Endothelial cell of umbilical vein (primary cell): ENCODE measurements at regions not wholly inside any gene's neighbourhood (a gene's known extent, or its start where the extent isn't known, plus 50 kb on each side); places are given as distances from the start of the nearest gene placed in this dataset.

Experiments used
- BruUV-seq: library from RNA; stranded (reverse); fragments of 400-500 nt; replicated peaks from 2 replicates; lab custom pipeline; 2021; lab: Mats Ljungman, UMichigan
- CTCF ChIA-PET: fragments of 300-600, 350-600 bp; sonication (Branson Sonifier 250); formaldehyde crosslinking; loops from one replicate; lab custom pipeline; 2021; ENCODE audit warnings: antibody characterized with exemption, inconsistent platforms; lab: Charles Lee
- POLR2A ChIA-PET: fragments of 300-600, 350-600 bp; sonication (Branson Sonifier 250); formaldehyde crosslinking; loops from one replicate; lab custom pipeline; 2021; ENCODE audit warnings: antibody characterized with exemption, inconsistent platforms; lab: Charles Lee
- DNase-seq: peaks from one replicate; pipeline ENCODE4 v3.0.0-alpha.2; 2011; ENCODE audit warnings: low read depth, low spot score
- FAIRE-seq: peaks from 2 replicates; lab custom pipeline; 2011; peaks lifted over from hg19 to GRCh38; lab: Jason Lieb, UNC
- H2AFZ ChIP-seq: 2 replicates; pipeline ENCODE4 v1.6.0; 2012; ENCODE audit warnings: low read depth, low read length, control low read depth, inconsistent platforms
- H3K27ac ChIP-seq: 2 replicates; pipeline ENCODE4 v1.5.1; 2011; ENCODE audit warnings: low read depth, mild to moderate bottlenecking, control low read depth, low read length, moderate library complexity; ENCODE audit not compliant: insufficient read depth
- H3K27me3 ChIP-seq, 2 experiments: 2 replicates each; pipeline versions ENCODE4 v1.6.0 to v1.6.1; 2011; ENCODE audit warnings: low read length in 2 of 2, mixed read lengths in 1 of 2; ENCODE audit not compliant: control insufficient read depth in 2 of 2, insufficient read depth in 2 of 2
- H3K36me3 ChIP-seq, 2 experiments: 2 replicates in 1 of 2; 3 replicates in 1 of 2; pipeline ENCODE4 v1.5.1; 2011; ENCODE audit warnings: low read length in 2 of 2, mild to moderate bottlenecking in 1 of 2, moderate library complexity in 1 of 2; ENCODE audit not compliant: control insufficient read depth in 2 of 2, insufficient read depth in 2 of 2; ENCODE audit errors: extremely low read depth in 1 of 2
- H3K4me1 ChIP-seq: 3 replicates; pipeline ENCODE4 v1.5.1; 2011; ENCODE audit warnings: mild to moderate bottlenecking, low read length; ENCODE audit not compliant: control insufficient read depth, insufficient read depth; ENCODE audit errors: extremely low read depth
- H3K4me2 ChIP-seq: 2 replicates; pipeline ENCODE4 v1.6.1; 2011; ENCODE audit warnings: low read length, control low read depth, mixed read lengths; ENCODE audit not compliant: insufficient read depth
- H3K4me3 ChIP-seq, 3 experiments: fragments of 200-600 bp in 1 of 3; sonication (generic), shearing (Covaris generic) in 1 of 3; replicated peaks in 1 of 3; 2 replicates each; pipeline ENCODE4 v1.5.1; 2011 to 2016; ENCODE audit warnings: control low read depth in 3 of 3, low read length in 3 of 3, mild to moderate bottlenecking in 2 of 3, inconsistent platforms in 1 of 3, low read depth in 1 of 3, moderate library complexity in 1 of 3; ENCODE audit not compliant: insufficient read depth in 1 of 3
- H3K79me2 ChIP-seq: 2 replicates; pipeline ENCODE4 v1.6.0; 2012; ENCODE audit warnings: low read length, inconsistent platforms; ENCODE audit not compliant: control insufficient read depth, insufficient read depth
- H3K9ac ChIP-seq: replicated peaks from 2 replicates; pipeline ENCODE3; 2011; ENCODE audit warnings: low read length, control low read depth; ENCODE audit not compliant: insufficient read depth; ENCODE audit errors: extremely low read depth
- H3K9me1 ChIP-seq: replicated peaks from 3 replicates; pipeline ENCODE4 v1.6.0; 2011; ENCODE audit warnings: mild to moderate bottlenecking, low read length; ENCODE audit not compliant: control insufficient read depth, insufficient read depth; ENCODE audit errors: extremely low read depth
- H3K9me3 ChIP-seq: replicated peaks from 2 replicates; pipeline ENCODE4 v1.5.1; 2012; ENCODE audit warnings: low read length, inconsistent platforms; ENCODE audit not compliant: control insufficient read depth, insufficient read depth
- H4K20me1 ChIP-seq: replicated peaks from 2 replicates; pipeline ENCODE3; 2011; ENCODE audit warnings: mild to moderate bottlenecking, low read length; ENCODE audit not compliant: control insufficient read depth, insufficient read depth; ENCODE audit errors: extremely low read depth
- CTCF ChIP-seq, 2 donors: IDR thresholded peaks; 1 replicate in 1 of 2; 2 replicates in 1 of 2; pipeline ENCODE4 v1.5.1; 2011; ENCODE audit warnings: low read length in 2 of 2, mild to moderate bottlenecking in 2 of 2, moderate library complexity in 2 of 2, control low read depth in 1 of 2, inconsistent platforms in 1 of 2, low read depth in 1 of 2; ENCODE audit not compliant: insufficient read depth in 1 of 2; ENCODE audit errors: extremely low read depth in 1 of 2
- FOS ChIP-seq: IDR thresholded peaks from 2 replicates; pipeline ENCODE4 v1.6.1; 2011; ENCODE audit warnings: mild to moderate bottlenecking, low read length, moderate library complexity, borderline replicate concordance; ENCODE audit not compliant: insufficient read depth
- GATA2 ChIP-seq: IDR thresholded peaks from 2 replicates; pipeline ENCODE4 v1.7.0; 2011; ENCODE audit warnings: low read depth, mild to moderate bottlenecking, moderate library complexity, mixed read lengths, low read length; ENCODE audit not compliant: insufficient read length, insufficient read depth
- JUN ChIP-seq: IDR thresholded peaks from 2 replicates; pipeline ENCODE4 v1.6.1; 2011; ENCODE audit warnings: borderline replicate concordance, low read depth; ENCODE audit not compliant: insufficient read length, insufficient read depth
- MYC ChIP-seq: IDR thresholded peaks from one replicate; pipeline ENCODE4 v1.6.1; 2011; ENCODE audit warnings: mild to moderate bottlenecking, low read depth, low read length
- POLR2A ChIP-seq: IDR thresholded peaks from 2 replicates; pipeline ENCODE4 v1.6.1; 2012; ENCODE audit warnings: low read depth, mild to moderate bottlenecking, control low read depth, low read length
- POLR2AphosphoS5 ChIP-seq: IDR thresholded peaks from 2 replicates; pipeline ENCODE4 v1.6.1; 2012; ENCODE audit warnings: low read depth, mild to moderate bottlenecking, control low read depth, low read length, moderate library complexity; ENCODE audit not compliant: insufficient read depth
- dilution Hi-C: fragments of 300-500 bp; cut with MboI; formaldehyde crosslinking; loops from one replicate; pipeline ENCODE4 v1.15.0; 2019; ENCODE audit warnings: low sequenced_read_pairs; ENCODE audit not compliant: extremely low pct_ligation_motif_present
- intact Hi-C: fragments of 100-400 bp; cut with micrococcal nuclease; formaldehyde crosslinking; loops from one replicate; pipeline ENCODE4 v1.10.0; 2022

GRCh38 chr4:116531870-116532269 is 553.5 kb downstream of the TRAM1L1 start:
- POLR2A ChIA-PET: no interaction called here
- FAIRE-seq: peak; percentile 59
- Histone ChIP-seq H3K4me2 (peak overlapping the region; percentile 78), H3K79me2 (no peaks in the 10 kb centered on the region), H3K27ac (peak overlapping the region; percentile 65), H3K36me3 (no peaks in the 10 kb centered on the region), H2AFZ (peak overlapping the region; percentile 9), H3K4me1 (peaks cover 12% of the 10 kb centered on the region), H3K9ac (peak overlapping the region; percentile 41), H3K9me3 (no peaks in the 10 kb centered on the region), H3K4me3 (peak overlapping the region in 1 of 3 experiments; percentile 35), H4K20me1 (no peaks in the 10 kb centered on the region), H3K9me1 (no peaks in the 10 kb centered on the region), H3K27me3 (no peaks in the 10 kb centered on the region)
- TF ChIP-seq CTCF (IDR thresholded peaks at IDR 0.05; ENCODE audit: extremely low read depth in 1 of 2, insufficient read depth in 1 of 2, low read depth in 1 of 2, low read length in 2 of 2) (no peak), FOS (peak; percentile 61), MYC (no peak), GATA2 (peak; percentile 95), POLR2A (peak; percentile 61), POLR2AphosphoS5 (peak; percentile 89), JUN (peak; percentile 87)
- BruUV-seq: no TSS peak
- dilution Hi-C loops: no loop called here
- peak; percentile 89 for DNase-seq
- CTCF ChIA-PET: interaction anchor here (0.6 to 1.0 kb wide), 2 partner anchors 18 to 33 kb away, joined by 4 to 5 read pairs; no protein-coding TSS in a partner anchor
- intact Hi-C loops: loop anchor here (5.0 kb wide), 1 partner anchor 1745 kb away; no protein-coding TSS in a partner anchor
